ENCODE measurements at regions not wholly inside any gene's neighbourhood (a gene's known extent, or its start where the extent isn't known, plus 50 kb on each side); places are given as distances from the start of the nearest gene placed in this dataset.

GRCh38 chr4:164446516-164446915, 307.4 kb upstream of the SMIM31 start:
- H3K27me3 ChIP-seq (ENCODE audit: control insufficient read depth, insufficient read depth), result no peaks in the 10 kb centered on the region
- no peak for ATAC-seq
- intact Hi-C loops (cut with DNase I), result no loop called here

GRCh38 chr4:164461901-164462300, 292.0 kb upstream of the SMIM31 start:
- DNase-seq, result no peak

More at GRCh38 chr4:164446516-164446915, 307.4 kb upstream of the SMIM31 start:
- Histone ChIP-seq H3K4me1 (ENCODE audit: control insufficient read depth, insufficient read depth, low read length) (no peaks in the 10 kb centered on the region), H3K27ac (ENCODE audit: low read length) (no peak overlapping the region), H3K4me3 (ENCODE audit: low read length) (no peak overlapping the region), H3K9me3 (ENCODE audit: control insufficient read depth, low read length) (no peaks in the 10 kb centered on the region)
- no peak for DNase-seq

GRCh38 chr4:164462471-164462870, 291.5 kb upstream of the SMIM31 start:
- intact Hi-C loops (cut with DNase I), result no loop called here
- ATAC-seq (no peak), DNase-seq (no peak)
- no peak overlapping the region for H3K4me3 ChIP-seq (ENCODE audit: low read length)
- no peaks in the 10 kb centered on the region for H3K4me1 ChIP-seq (ENCODE audit: control insufficient read depth, insufficient read depth, low read length)
- no peak overlapping the region for H3K27ac ChIP-seq (ENCODE audit: low read length)
- H3K9me3 ChIP-seq (ENCODE audit: control insufficient read depth, low read length), result no peaks in the 10 kb centered on the region
- H3K27me3 ChIP-seq (ENCODE audit: control insufficient read depth, insufficient read depth), result no peaks in the 10 kb centered on the region

More at GRCh38 chr4:164461901-164462300, 292.0 kb upstream of the SMIM31 start:
- H3K4me3 ChIP-seq (ENCODE audit: low read length), result no peak overlapping the region
- WGBS, result 59% methylated on average over 2 of the region's 2 CpGs
- H3K27ac ChIP-seq (ENCODE audit: low read length), result no peak overlapping the region
- no peaks in the 10 kb centered on the region for H3K27me3 ChIP-seq (ENCODE audit: control insufficient read depth, insufficient read depth)
- ATAC-seq, result no peak
- H3K9me3 ChIP-seq (ENCODE audit: control insufficient read depth, low read length), result no peaks in the 10 kb centered on the region
- no peaks in the 10 kb centered on the region for H3K4me1 ChIP-seq (ENCODE audit: control insufficient read depth, insufficient read depth, low read length)
- intact Hi-C loops (cut with DNase I), result no loop called here

- Histone ChIP-seq H3K4me1 (ENCODE audit: control insufficient read depth, insufficient read depth, low read length) (no peaks in the 10 kb centered on the region), H3K4me3 (ENCODE audit: low read length) (no peak overlapping the region), H3K27me3 (ENCODE audit: control insufficient read depth, insufficient read depth) (no peaks in the 10 kb centered on the region), H3K9me3 (ENCODE audit: control insufficient read depth, low read length) (no peaks in the 10 kb centered on the region), H3K27ac (ENCODE audit: low read length) (no peak overlapping the region)
- intact Hi-C loops (cut with DNase I), result no loop called here
- DNase-seq, result no peak
- 67% methylated on average over 1 of the region's 1 CpG for WGBS
- no peak for ATAC-seq
Observed at GRCh38 chr4:164464313-164464712, 289.6 kb upstream of the SMIM31 start.

GRCh38 chr4:164467493-164467892, 286.4 kb upstream of the SMIM31 start:
- DNase-seq (no peak), ATAC-seq (no peak)
- H3K9me3 ChIP-seq (ENCODE audit: control insufficient read depth, low read length), result no peaks in the 10 kb centered on the region
- no peak overlapping the region for H3K27ac ChIP-seq (ENCODE audit: low read length)
- no peak overlapping the region for H3K4me3 ChIP-seq (ENCODE audit: low read length)
- H3K4me1 ChIP-seq (ENCODE audit: control insufficient read depth, insufficient read depth, low read length), result no peaks in the 10 kb centered on the region
- WGBS, result 66% methylated on average over 3 of the region's 3 CpGs
- intact Hi-C loops (cut with DNase I), result no loop called here
- no peaks in the 10 kb centered on the region for H3K27me3 ChIP-seq (ENCODE audit: control insufficient read depth, insufficient read depth)

- Histone ChIP-seq H3K4me3 (ENCODE audit: low read length) (no peak overlapping the region), H3K27ac (ENCODE audit: low read length) (no peak overlapping the region), H3K9me3 (ENCODE audit: control insufficient read depth, low read length) (no peaks in the 10 kb centered on the region), H3K4me1 (ENCODE audit: control insufficient read depth, insufficient read depth, low read length) (no peaks in the 10 kb centered on the region), H3K27me3 (ENCODE audit: control insufficient read depth, insufficient read depth) (no peaks in the 10 kb centered on the region)
- no peak for DNase-seq
- no peak for ATAC-seq
- 65% methylated on average over 4 of the region's 4 CpGs for whole genome bisulfite sequencing
- intact Hi-C loops (cut with DNase I), result no loop called here
Observed at GRCh38 chr4:164481306-164482091, 272.4 kb upstream of the SMIM31 start.

GRCh38 chr4:164482092-164482404, 271.9 kb upstream of the SMIM31 start:
- WGBS, result 66% methylated on average over 4 of the region's 4 CpGs
- Histone ChIP-seq H3K4me3 (ENCODE audit: low read length) (no peak overlapping the region), H3K27me3 (ENCODE audit: control insufficient read depth, insufficient read depth) (no peaks in the 10 kb centered on the region), H3K4me1 (ENCODE audit: control insufficient read depth, insufficient read depth, low read length) (no peaks in the 10 kb centered on the region), H3K9me3 (ENCODE audit: control insufficient read depth, low read length) (no peaks in the 10 kb centered on the region), H3K27ac (ENCODE audit: low read length) (no peak overlapping the region)
- DNase-seq, result no peak
- no peak for ATAC-seq
- intact Hi-C loops (cut with DNase I), result no loop called here

- ATAC-seq (no peak), DNase-seq (no peak)
- no peaks in the 10 kb centered on the region for H3K27me3 ChIP-seq (ENCODE audit: control insufficient read depth, insufficient read depth)
- no peak overlapping the region for H3K27ac ChIP-seq (ENCODE audit: low read length)
- H3K4me3 ChIP-seq (ENCODE audit: low read length), result no peak overlapping the region
- intact Hi-C loops (cut with DNase I), result no loop called here
- no peaks in the 10 kb centered on the region for H3K4me1 ChIP-seq (ENCODE audit: control insufficient read depth, insufficient read depth, low read length)
- no peaks in the 10 kb centered on the region for H3K9me3 ChIP-seq (ENCODE audit: control insufficient read depth, low read length)
Observed at GRCh38 chr4:164482758-164483157, 271.2 kb upstream of the SMIM31 start.

GRCh38 chr4:164483711-164484110, 270.2 kb upstream of the SMIM31 start:
- Histone ChIP-seq H3K9me3 (ENCODE audit: control insufficient read depth, low read length) (no peaks in the 10 kb centered on the region), H3K4me3 (ENCODE audit: low read length) (no peak overlapping the region), H3K27ac (ENCODE audit: low read length) (no peak overlapping the region), H3K27me3 (ENCODE audit: control insufficient read depth, insufficient read depth) (no peaks in the 10 kb centered on the region), H3K4me1 (ENCODE audit: control insufficient read depth, insufficient read depth, low read length) (no peaks in the 10 kb centered on the region)
- DNase-seq (no peak), ATAC-seq (no peak)
- WGBS, result 61% methylated on average over 5 of the region's 5 CpGs
- intact Hi-C loops (cut with DNase I), result no loop called here

- no peaks in the 10 kb centered on the region for H3K9me3 ChIP-seq (ENCODE audit: control insufficient read depth, low read length)
- no peaks in the 10 kb centered on the region for H3K27me3 ChIP-seq (ENCODE audit: control insufficient read depth, insufficient read depth)
- no peak for DNase-seq
- no peak overlapping the region for H3K27ac ChIP-seq (ENCODE audit: low read length)
- WGBS, result 80% methylated on average over 1 of the region's 1 CpG
- intact Hi-C loops (cut with DNase I), result no loop called here
- no peak for ATAC-seq
- no peak overlapping the region for H3K4me3 ChIP-seq (ENCODE audit: low read length)
- H3K4me1 ChIP-seq (ENCODE audit: control insufficient read depth, insufficient read depth, low read length), result no peaks in the 10 kb centered on the region
Observed at GRCh38 chr4:164484551-164484950, 269.4 kb upstream of the SMIM31 start.

GRCh38 chr4:164485136-164485535, 268.8 kb upstream of the SMIM31 start:
- no peaks in the 10 kb centered on the region for H3K9me3 ChIP-seq (ENCODE audit: control insufficient read depth, low read length)
- no peaks in the 10 kb centered on the region for H3K27me3 ChIP-seq (ENCODE audit: control insufficient read depth, insufficient read depth)
- no peak overlapping the region for H3K27ac ChIP-seq (ENCODE audit: low read length)
- WGBS, result 62% methylated on average over 1 of the region's 1 CpG
- intact Hi-C loops (cut with DNase I), result no loop called here
- no peaks in the 10 kb centered on the region for H3K4me1 ChIP-seq (ENCODE audit: control insufficient read depth, insufficient read depth, low read length)
- ATAC-seq (no peak), DNase-seq (no peak)
- H3K4me3 ChIP-seq (ENCODE audit: low read length), result no peak overlapping the region

- Histone ChIP-seq H3K27me3 (ENCODE audit: control insufficient read depth, insufficient read depth) (no peaks in the 10 kb centered on the region), H3K27ac (ENCODE audit: low read length) (no peak overlapping the region), H3K4me3 (ENCODE audit: low read length) (no peak overlapping the region), H3K4me1 (ENCODE audit: control insufficient read depth, insufficient read depth, low read length) (no peaks in the 10 kb centered on the region), H3K9me3 (ENCODE audit: control insufficient read depth, low read length) (no peaks in the 10 kb centered on the region)
- intact Hi-C loops (cut with DNase I), result no loop called here
- 32% methylated on average over 3 of the region's 3 CpGs for WGBS
- ATAC-seq (no peak), DNase-seq (no peak)
Observed at GRCh38 chr4:164488114-164488513, 265.8 kb upstream of the SMIM31 start.
